SH-SY5Y (cell line): ENCODE measurements at regions not wholly inside any gene's neighbourhood (a gene's known extent, or its start where the extent isn't known, plus 50 kb on each side); places are given as distances from the start of the nearest gene placed in this dataset.

Experiments used
- GATA2 ChIP-seq: IDR thresholded peaks from 2 replicates; pipeline ENCODE4 v1.6.1; 2011; ENCODE audit warnings: mild to moderate bottlenecking, low read depth, low read length
- GATA3 ChIP-seq: IDR thresholded peaks from 2 replicates; pipeline ENCODE4 v1.6.1; 2011; ENCODE audit warnings: low read depth, mild to moderate bottlenecking, low read length, moderate library complexity

GRCh38 chr18:51342815-51343214 lies 145.3 kb upstream of the MEX3C start:
- no peak for TF ChIP-seq GATA3
- no peak for TF ChIP-seq GATA2
